HG03521 (cell line): ENCODE measurements at regions not wholly inside any gene's neighbourhood (a gene's known extent, or its start where the extent isn't known, plus 50 kb on each side); places are given as distances from the start of the nearest gene placed in this dataset.

ENCODE experiments used
- ATAC-seq: cut with Tn5 transposase; IDR thresholded peaks from one replicate; pipeline ENCODE4 v1.9.1; 2021; ENCODE audit warnings: mild to moderate bottlenecking, moderate library complexity; ENCODE audit not compliant: unreplicated experiment

- ATAC-seq: no peak
Measured at GRCh38 chr3:46146548-46146947, 61.6 kb downstream of the CCR1 start.

GRCh38 chr3:46146021-46146420 is 62.1 kb downstream of the CCR1 start:
- no peak for ATAC-seq

DNA sequence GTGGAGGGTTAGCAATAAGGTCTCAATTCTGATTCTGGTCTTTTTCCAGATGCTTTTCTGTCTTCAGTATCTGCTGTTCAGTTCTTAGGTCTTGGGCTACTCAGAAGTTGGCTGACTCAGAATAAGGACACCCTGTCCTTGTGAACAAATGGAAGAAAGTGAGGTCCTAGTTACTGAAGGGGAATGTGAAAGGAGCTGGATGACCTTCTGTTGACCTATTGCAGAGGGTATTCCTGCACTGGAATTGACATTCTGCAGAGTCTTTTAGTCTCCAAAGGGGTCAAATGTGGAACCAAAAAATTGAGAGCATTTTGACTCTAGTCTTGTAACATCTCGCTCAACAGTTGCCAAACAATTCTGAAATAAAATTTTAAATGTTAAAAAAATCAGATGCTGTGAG is 63.0 kb downstream of the CCR1 start:
- no peak for ATAC-seq

DNA sequence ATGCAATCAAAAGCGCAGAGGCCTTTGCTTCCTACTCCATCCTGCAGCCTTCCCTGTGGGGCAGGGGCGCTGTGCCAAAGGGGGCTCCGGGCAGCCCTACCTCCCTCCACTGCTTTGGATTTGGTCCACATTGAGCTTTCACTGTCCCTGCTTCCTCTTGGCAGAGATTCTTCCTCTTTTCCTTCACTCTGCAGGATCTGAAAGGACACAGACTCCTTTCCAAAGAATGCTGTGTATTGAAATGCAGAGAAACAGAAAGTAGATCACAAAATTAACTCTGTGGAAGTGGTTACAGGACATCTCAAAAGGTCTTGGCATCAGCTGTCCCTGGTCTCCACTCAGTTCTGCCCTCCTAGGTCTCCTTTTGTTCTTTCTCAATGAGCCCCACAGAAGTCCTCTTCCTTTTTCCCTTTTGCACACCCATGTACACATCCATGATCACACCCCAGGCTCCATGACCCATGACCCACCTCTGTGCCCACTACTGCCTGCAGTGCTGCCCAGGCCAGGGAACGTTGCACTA is 64.1 kb downstream of the CCR1 start:
- no peak for ATAC-seq

GRCh38 chr3:46141813-46142212 is 66.3 kb downstream of the CCR1 start:
- no peak for ATAC-seq

DNA sequence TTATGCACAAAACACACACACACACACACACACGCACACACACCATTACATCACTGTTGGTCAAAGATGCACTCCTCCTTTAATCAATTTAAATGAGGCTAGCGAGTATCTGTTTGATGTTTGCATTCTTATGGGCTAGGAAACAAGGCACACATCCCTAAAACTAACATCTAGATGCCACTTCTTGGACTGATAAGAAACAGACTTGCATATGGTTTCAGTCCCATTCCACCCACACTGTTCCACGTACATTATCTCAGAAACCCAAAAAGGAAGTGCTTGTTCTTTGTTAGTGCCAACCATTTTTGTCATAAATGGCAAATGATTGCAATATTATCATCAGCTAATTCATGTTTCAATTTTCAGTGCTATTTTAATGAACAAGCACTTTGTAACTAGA is 69.5 kb downstream of the CCR1 start:
- no peak for ATAC-seq

- ATAC-seq: no peak
Measured at GRCh38 chr3:46135475-46135874, 72.6 kb downstream of the CCR1 start.

GRCh38 chr3:46133285-46133684 is 74.8 kb downstream of the CCR1 start:
- ATAC-seq: no peak

DNA sequence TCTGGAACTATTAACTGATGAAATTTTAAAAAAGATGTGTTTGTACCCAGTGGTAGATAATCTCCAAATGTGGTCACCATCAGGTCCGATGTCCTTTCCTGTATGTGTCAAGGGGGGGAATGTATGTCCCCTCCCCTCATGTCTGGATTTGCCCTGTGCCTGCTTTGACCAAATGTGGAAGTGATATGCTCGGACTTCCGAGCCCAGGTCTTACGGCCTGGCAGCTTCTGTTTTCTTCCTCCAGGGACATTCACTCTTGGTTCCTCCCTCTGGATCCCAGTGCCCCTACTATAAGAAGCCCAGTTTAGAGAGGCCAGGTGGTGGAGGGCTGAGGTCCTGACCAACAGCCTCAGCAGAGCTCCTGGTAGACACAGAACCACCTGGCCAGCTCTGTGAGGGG is 75.5 kb downstream of the CCR1 start:
- no peak for ATAC-seq

DNA sequence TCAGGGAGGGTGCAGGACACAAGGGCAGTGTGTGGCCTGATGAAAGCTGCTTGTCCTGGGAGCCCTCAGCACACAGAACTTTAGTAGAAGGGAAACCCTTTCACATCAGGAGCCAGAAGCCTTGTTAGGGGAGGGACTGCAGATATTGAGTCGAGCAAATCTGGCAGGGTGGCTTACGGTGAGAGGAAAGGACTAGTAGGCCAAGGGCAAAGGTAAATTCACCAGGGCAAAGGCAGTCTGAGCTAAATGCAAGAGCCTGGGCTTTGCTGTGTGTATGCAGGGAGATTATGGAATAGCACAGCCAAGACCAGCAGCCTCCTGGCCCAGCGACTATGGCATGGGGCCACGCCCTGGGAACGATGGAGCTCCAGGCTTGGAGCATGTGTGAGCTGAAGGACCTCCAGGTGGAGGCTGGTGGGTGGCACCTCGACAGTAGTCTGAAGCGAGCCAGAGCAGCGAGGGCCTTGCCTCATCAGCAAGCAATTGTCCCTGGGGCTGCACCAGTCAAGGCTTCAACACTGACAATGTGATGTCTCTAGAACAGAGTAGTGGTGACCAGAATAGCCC is 76.1 kb downstream of the CCR1 start:
- ATAC-seq: no peak

DNA sequence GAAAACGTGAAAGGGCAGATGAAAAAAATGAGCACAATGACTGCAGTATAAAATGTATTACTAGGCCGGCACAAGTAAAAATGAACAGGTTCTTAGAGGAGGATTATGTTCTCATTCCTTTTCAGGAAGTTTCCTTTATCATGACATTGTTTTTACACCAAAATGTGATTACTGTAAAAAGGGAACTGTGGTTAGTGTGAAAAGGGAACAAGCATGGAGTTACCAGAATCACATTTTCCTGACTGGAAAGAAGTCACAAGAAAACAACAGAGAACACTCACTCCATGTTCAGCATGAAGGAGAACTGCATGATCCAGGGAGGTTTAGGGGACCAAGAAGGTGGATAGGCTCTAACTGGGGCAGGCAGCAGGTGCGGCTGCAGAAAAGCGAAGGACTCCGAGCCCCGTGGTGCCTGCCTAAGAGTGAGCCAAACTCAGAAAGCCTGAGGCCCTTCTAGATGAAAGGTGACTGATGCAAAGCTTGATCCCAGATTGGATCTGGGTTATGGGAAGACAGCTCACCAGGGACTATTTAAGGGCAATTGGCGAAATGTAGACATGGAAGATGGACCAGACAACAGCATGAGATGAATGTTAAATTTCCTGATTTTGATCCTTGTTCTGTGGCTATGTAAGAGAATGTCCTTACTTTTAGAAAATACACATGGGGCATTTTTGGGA is 77.3 kb downstream of the CCR1 start:
- no peak for ATAC-seq

- no peak for ATAC-seq
Measured at GRCh38 chr3:46129588-46130272, 78.4 kb downstream of the CCR1 start.

DNA sequence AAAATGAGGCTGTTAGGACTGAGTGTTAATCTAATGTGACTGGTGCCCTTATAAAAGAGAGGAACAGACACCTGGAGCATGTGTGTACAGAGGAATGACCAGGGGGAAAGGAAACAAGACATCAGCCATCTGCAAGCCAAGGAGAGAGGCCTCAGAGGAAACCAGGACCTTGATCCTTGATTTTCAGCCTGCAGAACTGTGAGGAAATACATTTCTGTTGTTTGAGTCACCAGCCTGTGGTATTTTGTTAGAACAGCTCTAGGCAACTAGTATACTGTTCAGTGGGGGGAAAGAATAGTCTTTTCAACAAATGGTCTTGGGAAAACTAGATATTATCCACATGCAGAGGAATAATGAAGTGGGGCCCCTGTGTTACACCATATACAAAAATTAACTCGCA is 80.6 kb downstream of the CCR1 start:
- no peak for ATAC-seq

DNA sequence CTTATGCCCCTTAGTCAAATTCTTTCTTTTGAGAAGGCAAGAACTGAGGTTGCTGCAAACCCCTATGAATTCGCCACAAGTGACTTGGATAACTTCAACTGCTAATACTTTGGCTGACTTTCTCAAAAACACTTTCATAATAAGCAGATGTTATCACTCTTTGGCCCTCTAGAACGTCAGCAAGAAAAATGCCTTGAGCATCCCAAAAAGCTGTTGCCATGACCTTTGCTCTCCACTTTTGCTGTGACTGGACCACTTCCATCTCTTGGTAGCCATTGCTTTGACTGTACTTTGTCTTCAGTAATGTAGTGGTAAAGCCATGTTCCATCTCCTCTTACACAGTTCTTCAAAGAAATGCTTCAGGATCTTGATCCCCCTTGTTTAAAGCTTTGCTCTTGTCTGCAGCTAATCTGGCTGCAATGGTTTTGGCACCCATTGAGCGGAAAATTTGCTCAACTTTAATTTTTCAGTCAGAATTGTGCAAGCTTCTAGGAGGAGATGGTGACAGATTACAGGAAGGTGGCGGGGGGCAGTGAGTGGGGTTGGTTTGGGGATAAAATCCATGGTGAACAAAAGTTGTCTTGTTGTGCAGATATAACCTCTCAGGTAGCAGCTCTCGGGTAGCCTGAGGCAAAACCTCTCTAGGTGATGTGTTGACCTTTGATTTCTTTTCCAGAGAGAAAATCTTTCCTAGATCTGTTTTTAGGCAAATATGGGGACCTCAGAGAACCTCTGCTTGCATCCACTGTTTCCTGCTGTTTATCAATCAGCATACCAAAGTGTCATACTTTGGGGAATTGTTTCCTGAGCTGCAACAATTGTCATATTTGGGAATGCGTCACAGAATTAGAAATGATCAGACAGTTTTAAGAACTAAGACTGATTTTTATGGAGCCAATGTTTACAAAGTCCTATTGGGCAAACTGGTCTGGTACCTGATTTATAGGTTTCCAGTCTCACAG is 83.6 kb downstream of the CCR1 start:
- ATAC-seq: no peak

DNA sequence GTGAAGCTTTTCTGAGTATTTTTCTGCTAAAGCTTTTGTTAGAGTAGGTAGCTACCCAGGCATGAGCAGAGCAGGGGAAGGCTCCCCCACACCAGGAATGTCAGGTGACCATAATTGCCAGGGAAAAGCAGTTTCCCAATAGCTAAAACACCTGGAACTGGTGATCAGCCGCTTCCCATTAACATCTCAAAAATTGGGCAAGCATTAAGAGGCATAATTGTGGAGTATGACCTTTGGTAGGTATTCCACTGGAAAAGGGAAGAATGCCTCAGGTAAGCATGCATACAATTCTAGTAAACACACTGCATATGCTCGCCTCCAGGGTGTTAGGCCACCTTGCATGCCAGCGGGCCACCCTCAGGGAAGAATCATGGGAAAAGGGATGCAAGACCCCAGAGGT is 84.5 kb downstream of the CCR1 start:
- no peak for ATAC-seq

GRCh38 chr3:46122091-46122490 is 86.0 kb downstream of the CCR1 start:
- ATAC-seq: no peak

- ATAC-seq: no peak
Measured at GRCh38 chr3:46120983-46121382, 87.1 kb downstream of the CCR1 start.

- no peak for ATAC-seq
Measured at GRCh38 chr3:46119709-46120498, 88.2 kb downstream of the CCR1 start.

DNA sequence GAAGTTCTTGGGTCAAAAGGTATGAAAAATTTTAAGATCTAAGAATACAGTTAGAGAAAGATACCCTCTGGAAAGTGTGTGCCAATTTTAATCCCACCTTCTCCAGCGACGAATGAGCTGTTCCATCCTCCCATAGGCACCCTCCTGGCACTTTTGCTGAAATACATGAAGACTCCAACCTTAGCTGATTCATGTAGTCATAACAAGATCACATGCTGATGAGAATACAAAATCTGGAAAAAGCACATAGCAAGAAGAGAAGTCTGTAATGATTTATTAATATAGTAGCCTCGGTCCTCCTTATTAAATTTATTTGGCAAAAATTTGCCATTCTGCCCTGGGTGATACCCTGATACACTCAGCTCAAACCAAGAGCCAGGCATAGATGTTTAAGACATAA is 88.9 kb downstream of the CCR1 start:
- no peak for ATAC-seq

DNA sequence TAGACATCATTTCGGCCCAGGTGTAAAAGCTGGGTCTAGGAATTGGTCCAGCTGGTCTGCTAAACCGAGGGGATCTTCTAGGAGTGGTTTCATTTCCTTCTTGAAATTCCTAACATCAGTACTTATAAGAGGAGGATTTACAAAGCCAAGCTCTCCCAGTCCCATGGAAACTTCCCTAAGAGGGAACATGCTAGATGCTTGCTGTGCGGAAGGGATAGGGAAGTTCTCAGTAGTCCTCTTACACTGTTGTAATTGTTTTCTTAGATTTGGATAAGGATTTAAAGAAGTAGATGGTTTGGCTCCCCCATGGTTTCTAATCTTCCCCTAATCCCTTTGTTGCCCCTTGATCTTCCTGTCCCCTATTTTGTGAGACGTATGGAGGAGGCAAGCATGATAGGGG is 89.7 kb upstream of the XCR1 start:
- no peak for ATAC-seq
